Epithelial cell of prostate (primary cell): ENCODE measurements at regions not wholly inside any gene's neighbourhood (a gene's known extent, or its start where the extent isn't known, plus 50 kb on each side); places are given as distances from the start of the nearest gene placed in this dataset.
A peak's percentile ranks its signal among the peaks of the same experiment; 100 is the strongest.
"Not testable (repeated sequence)": the region's sequence is repeated elsewhere in the genome, so short reads cannot be mapped to it uniquely, and the experiment has no call there.

ENCODE experiments used
- DNase-seq: peaks from one replicate; pipeline ENCODE4 v3.0.0-alpha.2; 2011; ENCODE audit warnings: low read depth, low spot score
- H3K27ac ChIP-seq: fragments of 450-650 bp; 2 replicates; pipeline ENCODE4 v1.5.1; 2017; ENCODE audit warnings: mild to moderate bottlenecking

DNA sequence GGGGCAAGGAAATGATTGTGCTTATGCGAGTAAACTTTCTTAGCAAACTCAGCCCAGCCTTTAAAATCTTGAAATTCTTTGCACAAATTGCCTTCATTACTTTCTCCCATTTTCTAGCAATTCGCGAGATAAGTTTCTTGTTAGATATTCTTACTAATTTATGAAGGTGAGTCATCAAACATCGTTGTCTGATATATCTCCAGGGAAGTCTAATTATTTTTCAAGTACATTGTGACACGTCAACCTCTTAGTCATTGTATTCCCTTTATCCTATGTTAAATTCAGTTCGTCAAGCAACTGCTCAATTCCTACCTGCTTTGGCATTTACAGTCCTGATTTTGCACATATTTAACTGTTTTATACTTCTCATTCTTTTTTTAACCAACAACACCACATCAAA, 854.5 kb upstream of the CRIM1 start:
- no peak overlapping the region for H3K27ac ChIP-seq
- DNase-seq: no peak

DNA sequence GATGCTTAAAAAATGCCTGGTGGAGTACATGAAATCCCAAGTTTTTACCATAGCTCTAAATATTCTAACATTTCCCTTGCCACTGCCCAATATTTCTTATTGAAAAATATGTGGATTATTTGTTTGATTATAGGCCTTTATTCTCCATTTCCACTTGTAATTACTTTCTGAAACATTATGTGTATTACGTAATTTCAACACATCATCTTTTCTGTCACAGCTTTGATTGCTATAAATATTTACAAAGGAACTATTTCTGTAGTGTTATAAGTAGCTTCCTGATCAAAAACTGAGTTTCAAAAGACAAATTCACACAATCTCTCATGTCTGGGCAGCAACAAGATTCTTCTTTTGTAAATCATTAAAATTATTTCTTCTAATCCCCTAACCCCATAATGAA, 859.6 kb upstream of the CRIM1 start:
- H3K27ac ChIP-seq: no peak overlapping the region
- DNase-seq: no peak

DNA sequence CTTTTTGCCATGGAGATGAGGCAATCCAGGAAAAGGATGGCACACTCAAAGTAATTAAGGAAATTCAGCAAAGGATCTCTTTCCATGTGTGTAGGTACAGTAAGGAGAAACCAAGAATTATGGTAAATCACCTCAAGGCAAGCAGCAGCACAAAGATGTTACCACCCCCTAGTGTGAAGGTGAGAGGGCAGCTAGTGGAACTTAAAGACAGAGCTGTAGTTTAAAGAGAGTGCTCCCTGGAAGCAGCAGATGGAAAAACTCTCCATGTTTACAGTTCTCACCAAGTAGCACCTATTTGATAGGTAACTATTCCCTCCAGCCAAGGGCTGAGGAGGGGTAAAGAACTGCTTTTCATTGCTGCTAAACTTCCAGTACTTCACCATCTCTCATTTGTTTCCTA, 860.4 kb upstream of the CRIM1 start:
- H3K27ac ChIP-seq: no peak overlapping the region
- DNase-seq: no peak

- not testable (repeated sequence) for DNase-seq, H3K27ac ChIP-seq
Measured at GRCh38 chr2:35478121-35478520, 877.5 kb upstream of the CRIM1 start.

- no peak for DNase-seq
- no peak overlapping the region for H3K27ac ChIP-seq
Measured at GRCh38 chr2:35468245-35468644, 887.3 kb upstream of the CRIM1 start.

GRCh38 chr2:35463805-35464596, 891.6 kb upstream of the CRIM1 start:
- no peak overlapping the region for H3K27ac ChIP-seq

GRCh38 chr2:35462226-35462998, 893.2 kb upstream of the CRIM1 start:
- H3K27ac ChIP-seq: no peak overlapping the region
- DNase-seq: no peak

More at GRCh38 chr2:35463805-35464596, 891.6 kb upstream of the CRIM1 start:
- no peak for DNase-seq

DNA sequence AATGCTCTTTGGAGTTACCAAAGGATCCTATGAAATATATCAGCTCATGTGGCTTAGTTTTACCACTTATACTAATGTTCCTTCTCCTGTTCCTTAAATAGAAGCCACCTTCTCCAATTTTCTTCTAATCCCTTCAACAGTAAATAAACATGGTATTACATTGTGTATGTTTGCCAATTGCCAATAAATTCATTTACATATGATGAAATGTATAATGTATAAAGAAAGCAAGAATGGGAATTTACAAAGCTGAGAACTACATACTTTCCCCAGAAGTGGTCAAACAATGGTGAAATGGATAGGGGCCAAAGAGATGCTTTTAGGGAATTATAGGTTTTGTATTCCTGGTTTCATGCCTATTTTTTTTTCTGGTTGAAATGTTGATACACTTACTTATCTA, 894.2 kb upstream of the CRIM1 start:
- no peak for DNase-seq
- H3K27ac ChIP-seq: no peak overlapping the region

- no peak for DNase-seq
- no peak overlapping the region for H3K27ac ChIP-seq
Measured at GRCh38 chr2:35454966-35455638, 900.5 kb upstream of the CRIM1 start.

GRCh38 chr2:35447821-35448220, 907.8 kb upstream of the CRIM1 start:
- DNase-seq: no peak
- no peak overlapping the region for H3K27ac ChIP-seq

- no peak for DNase-seq
- no peak overlapping the region for H3K27ac ChIP-seq
Measured at GRCh38 chr2:35447215-35447614, 908.4 kb upstream of the CRIM1 start.

DNA sequence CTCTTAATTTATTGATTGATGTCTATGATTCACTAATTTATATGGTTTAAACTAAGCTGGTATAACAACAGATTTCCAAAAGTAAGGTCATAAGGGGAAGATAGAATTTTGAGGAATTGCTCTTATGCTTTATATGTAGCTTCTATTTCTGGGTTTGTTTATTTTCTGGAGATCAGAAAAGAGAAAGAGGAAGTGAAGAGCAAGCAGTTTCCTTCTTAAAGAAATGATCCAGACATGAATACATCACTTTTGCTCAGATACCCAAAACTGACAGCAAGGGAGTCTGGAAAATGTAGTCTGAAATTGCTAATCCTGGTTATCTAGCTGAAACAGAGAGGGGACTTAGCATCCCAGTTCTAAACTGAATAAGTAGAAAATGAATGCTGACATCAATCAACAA, 912.5 kb upstream of the CRIM1 start:
- DNase-seq: no peak
- H3K27ac ChIP-seq: no peak overlapping the region

DNA sequence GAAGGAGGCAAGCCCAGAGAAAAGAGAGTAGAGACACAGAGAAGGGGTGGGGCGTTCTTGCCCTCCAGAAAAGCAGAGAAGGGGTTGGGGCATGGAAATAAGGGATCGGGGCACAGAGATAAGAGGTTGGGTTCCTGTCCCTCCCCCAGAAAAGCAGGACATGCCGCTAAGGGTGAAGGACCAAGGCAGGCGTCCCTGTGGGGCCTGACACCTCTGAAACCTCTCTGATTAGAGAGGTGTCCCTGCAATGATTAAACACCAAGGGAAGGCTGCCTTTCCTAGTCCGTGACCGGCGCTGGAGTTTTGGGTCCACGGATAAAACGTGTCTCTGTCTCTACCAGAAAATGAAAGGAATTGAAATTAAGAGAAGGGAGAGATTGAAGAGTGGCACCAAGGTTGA, 914.0 kb upstream of the CRIM1 start:
- DNase-seq, H3K27ac ChIP-seq: not testable (repeated sequence)

DNA sequence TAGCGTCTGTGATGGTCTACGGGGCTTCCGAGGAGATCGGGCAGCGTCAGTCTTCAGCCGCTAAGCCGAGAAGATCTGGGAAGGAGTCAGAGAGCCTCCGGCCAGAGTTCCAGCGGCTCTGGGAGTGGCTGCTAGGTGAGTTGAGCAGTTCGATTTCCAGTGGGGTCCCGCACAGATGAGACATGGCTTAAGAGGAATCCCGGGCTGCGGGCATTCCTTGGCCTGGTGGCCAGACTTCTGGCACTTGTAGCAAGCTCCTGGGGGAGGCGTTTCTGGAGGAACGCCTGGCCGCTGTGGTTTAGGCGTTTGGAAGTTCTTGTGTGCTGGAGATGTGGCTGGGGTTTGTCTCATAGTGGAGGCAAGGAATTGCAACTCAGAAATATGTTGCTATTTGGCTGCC, 915.3 kb upstream of the CRIM1 start:
- not testable (repeated sequence) for DNase-seq, H3K27ac ChIP-seq

DNA sequence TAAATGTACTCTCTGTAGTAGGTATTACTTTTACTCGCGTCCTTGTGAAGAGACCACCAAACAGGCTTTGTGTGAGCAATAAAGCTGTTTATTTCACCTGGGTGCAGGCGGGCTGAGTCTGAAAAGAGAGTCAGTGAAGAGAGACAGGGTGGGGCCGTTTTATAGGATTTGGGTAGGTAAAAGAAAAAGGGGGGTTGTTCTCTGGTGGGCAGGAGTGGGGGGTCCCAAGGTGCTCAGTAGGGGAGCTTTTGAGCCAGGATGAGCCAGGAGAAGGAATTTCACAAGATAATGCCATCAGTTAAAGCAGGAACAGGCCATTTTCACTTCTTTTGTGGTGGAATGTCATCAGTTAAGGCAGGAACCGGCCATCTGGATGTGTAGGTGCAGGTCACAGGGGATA, 918.7 kb upstream of the CRIM1 start:
- H3K27ac ChIP-seq, DNase-seq: not testable (repeated sequence)

GRCh38 chr2:35428548-35428947, 927.0 kb upstream of the CRIM1 start:
- DNase-seq: peak; percentile 2
- no peak overlapping the region for H3K27ac ChIP-seq

DNA sequence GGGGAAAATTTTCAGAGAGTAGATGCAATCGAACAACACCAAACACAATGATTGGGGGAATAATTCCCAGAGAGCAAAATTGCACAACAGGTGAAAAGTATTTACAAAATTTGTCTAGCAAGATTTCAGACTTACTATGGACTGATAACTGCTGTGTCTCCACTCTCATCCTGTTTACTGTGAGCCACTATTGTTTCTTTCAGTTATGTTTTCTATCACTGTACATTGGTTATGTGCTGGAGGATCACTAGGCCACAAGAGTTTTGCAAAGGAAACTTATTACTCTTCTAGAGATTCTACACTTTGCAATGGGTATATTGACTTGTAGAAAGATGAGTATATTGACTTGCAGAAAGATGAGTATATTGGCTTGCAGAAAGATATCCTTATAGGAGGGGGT, 934.1 kb upstream of the CRIM1 start:
- no peak for DNase-seq
- no peak overlapping the region for H3K27ac ChIP-seq

DNA sequence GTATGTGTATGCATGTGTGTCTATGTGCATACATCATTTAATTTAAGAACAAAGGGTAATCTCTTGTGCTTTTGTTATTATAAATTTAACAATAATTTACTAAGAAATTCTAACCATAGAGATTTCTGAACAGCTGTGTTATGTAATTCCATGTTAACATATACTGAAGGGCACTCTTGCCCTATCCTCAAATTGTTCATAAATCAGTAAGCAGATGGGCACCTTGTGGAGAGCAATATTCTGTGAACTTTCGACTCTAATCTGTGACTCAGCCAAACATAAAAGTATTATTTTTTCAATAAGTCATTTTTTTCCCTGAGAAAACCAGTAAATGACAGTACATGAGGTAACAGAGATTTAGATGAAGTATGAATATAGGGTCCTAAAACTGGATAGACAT, 938.3 kb upstream of the CRIM1 start:
- no peak for DNase-seq

DNA sequence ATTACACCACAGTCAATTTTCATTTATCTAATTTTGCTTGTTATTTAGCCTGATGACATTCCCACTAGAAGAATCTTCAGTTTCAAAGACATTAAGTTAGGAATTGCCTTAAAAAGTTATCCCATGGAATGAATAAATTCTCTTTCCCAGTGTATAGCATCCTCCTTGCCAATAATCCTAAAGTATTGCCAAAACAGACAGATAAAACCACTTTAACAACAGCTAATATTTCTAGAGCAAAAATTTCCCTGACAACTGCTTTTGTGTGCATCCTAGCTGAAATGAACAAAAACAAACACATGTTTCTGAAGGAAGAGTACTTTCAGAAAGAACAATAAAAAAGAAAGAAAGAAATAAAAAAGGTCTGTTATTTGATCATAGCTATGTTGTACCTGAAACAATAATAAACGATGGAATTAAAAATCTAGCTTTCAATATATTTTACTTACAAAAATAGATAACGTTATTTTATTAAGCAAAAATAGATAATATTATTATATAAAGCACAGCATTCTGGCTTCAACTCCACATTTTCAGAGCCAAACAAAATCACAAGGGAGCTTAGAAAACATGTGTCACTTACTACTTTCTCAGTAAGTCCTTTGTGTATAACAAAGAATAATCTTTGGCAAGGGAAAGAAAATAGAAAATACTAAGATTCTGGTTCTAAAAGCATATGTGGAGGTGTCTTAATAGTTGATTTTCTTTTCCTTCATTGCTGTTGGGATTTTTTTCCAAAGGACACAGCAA, 939.0 kb upstream of the CRIM1 start:
- H3K27ac ChIP-seq: no peak overlapping the region
- no peak for DNase-seq

More for the DNA sequence above, 938.3 kb upstream of the CRIM1 start:
- H3K27ac ChIP-seq: no peak overlapping the region

GRCh38 chr2:35415942-35416341, 939.6 kb upstream of the CRIM1 start:
- DNase-seq: no peak
- no peak overlapping the region for H3K27ac ChIP-seq
